ENCODE measurements at regions not wholly inside any gene's neighbourhood (a gene's known extent, or its start where the extent isn't known, plus 50 kb on each side); places are given as distances from the start of the nearest gene placed in this dataset.

DNA sequence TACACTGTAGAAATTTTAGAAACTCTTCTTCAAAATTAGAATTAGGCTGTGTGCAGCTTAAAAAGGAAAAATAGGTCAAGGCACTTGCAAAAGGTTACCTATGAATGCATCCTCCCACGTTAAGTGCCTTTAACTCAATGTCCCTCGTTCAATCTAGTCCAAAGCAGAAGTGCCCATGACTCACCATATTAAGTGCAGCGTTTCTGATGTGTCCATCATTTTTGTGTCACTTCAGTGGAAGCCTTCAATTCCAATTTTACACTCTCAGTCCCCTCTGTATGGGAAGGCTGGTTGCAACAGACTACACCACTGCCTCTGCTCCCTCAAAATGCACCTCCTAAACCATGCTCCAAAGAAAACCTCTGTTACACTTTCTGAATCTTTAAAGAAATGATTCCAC, 53.4 kb downstream of the FOXB1 start:
- DNase-seq = no peak

DNA sequence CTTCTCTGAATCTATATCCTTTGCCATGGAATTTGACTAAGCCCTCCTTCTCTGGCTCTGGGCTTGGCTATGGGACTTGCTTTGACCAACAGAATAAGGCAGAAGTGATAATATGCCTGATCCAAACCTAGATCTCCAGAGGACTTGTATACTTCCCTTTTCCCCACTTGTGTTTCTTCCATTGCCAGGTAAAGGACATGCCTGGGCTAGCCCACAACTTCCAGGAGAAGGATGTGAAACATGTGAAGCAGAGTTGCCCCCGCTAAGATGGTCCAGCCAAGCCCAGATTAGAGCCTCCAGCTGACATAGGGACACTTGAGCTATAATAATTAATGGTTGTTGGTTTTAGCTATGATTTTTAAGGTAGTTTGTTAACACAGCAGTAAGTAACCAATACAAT, 55.1 kb downstream of the FOXB1 start:
- no peak for DNase-seq

DNA sequence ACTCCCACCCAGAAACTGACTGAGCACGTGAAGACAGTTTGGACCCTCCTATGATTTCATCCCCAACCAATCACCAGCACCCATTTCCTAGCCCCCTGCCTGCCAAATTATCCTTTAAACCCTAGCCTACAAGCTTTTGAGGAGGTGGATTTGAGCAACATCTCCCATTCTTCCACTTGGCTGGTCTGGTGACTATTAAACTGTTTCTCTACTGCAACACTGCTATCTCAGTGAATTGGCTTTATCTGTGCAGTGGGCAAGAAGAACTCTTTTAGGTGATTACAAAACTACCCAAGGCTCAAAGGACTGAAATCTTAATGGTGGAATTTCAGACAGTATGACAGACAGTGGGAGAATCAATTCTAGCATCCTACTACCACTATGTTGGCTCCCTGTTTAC, 57.6 kb downstream of the FOXB1 start:
- no peak for DNase-seq

DNA sequence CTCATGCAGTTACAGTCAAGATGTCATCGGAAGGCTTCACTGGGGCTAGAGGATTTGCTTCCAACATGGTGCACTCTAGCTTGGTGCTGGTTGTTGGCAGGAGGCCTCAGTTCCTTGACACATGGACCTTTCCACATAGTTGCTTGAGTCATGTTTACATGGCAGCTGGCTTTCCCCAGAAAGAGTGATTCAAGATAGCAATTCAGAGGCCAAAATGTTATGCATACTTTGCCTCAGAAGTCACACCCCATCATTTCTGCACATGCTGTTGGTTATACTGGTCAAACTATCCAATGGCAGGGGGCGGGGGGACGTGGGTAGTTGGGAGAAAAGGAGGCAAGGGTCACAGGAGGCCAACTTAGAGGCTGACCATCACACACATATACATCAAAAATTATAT, 58.7 kb downstream of the FOXB1 start:
- no peak for DNase-seq

DNA sequence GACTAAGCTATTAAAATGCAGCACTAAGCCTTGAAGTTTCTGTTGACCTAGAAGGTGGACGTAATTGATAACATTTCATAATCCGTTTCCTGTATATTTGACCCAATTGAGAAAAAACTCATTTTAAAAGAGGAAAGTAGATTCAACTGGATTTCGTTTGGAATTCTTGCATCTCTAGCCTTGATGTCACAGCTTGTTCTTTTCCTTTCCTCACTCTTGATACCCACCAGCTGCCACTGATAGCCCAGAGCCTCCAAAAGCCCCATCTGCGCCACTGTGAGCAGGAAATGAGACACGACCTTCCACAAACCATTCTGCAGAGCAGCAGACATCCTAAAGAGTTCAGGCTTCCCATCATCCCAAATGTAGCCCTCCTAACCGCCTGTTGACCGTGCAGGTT, 61.8 kb downstream of the FOXB1 start:
- DNase-seq = no peak

DNA sequence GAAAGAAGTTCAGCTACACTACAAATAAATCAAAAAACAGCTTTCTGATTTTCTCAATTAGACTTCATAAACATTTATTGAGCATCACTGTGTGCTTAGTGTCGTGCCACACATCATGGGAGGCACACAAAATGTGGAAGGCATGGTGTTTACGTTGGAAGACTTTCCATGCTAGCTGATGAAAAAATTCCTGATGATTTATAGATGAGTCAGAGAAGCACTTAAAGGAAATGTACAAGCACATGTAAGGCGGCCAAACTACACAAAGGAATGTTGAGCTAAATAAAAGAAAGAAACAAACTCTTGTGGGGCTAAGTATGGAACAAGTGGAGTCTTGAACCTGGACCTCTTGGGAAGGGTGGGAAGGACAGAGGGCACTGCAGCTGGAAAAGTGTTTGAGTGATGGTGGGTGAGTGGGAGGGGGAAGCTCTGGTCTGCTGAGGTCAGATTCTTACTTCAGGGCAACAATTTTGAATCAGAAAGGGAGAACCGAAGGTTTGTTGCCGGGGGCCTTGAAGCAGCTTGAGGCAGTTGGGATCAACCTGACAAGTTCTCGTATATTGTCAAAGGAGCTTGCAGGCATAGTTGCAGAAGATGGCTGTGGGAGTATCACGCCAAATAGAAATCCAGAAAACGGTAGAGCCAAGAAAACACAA, 66.9 kb downstream of the FOXB1 start:
- peak; percentile 92 for DNase-seq

DNA sequence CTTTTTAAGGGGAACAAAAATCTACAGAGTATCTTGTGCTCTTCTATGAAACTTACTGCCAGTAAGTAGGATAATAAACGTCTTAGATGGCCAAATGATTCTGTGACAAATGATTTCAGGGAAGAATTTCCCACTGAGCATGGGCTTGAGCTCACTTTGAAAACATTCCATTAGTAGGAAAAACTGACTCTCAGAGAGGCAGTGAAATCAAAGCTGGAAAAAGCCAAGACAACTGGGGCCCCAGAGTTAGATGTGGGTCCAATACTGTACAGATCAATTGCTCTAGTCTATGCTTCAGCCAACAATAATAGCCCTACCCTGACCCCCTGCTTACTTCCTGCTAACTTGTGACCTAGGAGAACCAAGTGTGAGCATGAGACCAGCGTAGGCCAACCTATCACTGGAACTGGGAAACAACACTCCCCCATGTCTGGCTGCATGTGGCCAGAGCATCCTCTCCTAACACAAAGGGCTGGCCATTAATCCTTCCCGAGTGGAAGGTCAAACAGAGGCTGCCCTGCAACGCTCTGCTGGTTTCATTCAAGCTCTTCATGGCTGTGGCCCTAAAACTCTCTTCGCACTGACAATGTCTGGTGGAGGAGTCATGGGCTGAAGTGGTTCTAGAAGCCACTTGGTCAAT, 68.8 kb downstream of the FOXB1 start:
- peak; percentile 31 for DNase-seq

DNA sequence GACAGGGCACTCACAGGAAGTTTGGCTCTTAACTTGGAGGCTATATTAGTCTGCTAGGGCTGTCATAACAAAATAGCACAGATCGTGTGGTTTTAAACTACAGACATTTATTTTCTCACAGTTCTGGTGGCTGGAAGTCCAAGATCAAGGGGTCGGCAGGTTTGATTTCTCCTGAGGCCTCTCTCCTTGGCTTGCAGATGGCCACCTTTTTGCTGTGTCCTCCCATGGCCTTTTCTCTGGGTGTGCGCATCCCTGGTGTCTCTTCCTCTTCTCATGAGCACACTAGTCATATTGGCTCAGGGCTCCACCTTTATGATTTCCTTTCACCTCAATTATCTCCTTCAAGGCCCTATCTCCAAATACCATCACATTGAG, 69.3 kb downstream of the FOXB1 start:
- no peak for DNase-seq

DNA sequence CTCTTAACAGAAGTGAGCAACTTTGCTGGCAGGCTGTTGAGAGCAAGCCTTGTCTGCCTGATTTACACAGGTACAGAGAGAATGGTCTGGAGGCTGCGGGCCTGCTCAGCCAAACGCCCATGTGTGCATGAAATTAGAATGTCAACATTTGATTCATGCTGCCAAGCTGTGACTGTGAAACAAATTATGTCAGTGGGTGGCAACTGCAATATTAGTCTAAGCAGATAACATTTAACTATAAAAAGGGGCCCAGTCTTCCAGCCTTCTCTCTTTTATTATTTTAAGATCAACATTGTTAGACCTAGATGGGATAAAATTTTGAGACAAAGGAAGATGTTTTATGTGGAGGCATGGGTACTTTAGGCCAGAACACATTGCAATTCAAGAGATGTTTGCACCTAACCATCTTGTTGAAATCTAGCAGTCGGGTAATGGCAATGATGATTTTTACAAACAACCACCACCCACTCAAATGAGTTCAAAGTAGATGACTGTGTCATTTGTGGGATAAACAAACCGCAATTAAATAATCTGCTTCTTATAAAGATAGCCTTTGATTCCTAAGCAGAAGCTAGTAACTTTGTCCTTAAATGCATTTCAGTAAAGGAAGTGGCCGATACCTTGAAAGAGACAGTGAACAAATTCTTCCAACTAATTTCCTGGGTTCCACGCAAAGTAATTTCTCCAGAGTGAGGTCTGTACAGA, 70.2 kb downstream of the FOXB1 start:
- DNase-seq = peak; percentile 22

DNA sequence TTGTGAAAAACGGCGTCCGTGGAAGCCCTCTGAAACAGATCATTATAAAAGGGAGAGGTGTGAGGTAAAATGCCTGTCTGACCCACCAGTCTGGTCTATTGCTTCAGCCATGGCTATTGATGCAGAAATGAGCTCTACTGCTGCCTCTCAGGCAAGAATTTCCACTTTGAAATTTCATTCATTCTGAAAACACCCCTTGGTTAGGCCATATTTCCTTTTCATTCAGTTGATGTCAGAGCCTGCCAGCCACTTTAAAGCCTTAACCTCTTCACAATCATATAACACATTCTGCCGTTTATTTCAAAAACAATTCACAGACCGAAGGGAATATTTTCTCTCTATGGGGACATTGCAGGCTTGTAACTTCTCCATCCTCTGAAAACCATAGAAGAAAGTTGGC, 71.9 kb downstream of the FOXB1 start:
- DNase-seq = no peak

DNA sequence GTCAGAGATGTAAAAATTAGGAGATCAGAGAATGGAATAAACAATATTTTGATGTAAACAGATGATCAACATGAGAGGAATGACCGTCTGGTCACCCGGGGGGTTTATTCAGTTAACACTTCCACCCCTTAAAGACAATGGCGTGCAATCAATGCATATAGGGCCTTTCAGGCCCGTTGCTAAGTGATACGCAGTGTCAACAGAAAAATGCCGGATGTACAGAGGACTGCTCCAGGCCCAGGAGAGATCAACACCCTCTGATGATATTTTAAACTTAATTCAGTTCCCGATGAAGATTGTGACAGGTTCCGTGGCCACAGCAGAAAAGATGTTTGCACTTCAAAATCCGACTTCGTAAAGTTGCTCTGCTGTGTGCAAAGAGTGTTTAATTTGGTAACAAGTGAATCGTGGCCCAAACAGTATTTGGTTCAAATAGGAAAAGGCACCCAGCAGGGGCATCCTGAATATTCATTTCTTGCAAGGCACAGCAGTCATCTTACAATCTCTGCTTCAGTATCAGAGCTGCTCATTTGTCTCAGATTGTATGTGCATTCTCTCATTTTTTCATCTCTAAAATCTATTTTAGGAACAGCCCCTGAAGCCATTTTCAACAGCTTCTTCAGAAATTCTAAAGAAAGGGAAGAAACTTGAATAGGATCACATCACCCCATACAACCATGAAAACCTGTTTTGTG, 72.6 kb downstream of the FOXB1 start:
- DNase-seq = no peak

DNA sequence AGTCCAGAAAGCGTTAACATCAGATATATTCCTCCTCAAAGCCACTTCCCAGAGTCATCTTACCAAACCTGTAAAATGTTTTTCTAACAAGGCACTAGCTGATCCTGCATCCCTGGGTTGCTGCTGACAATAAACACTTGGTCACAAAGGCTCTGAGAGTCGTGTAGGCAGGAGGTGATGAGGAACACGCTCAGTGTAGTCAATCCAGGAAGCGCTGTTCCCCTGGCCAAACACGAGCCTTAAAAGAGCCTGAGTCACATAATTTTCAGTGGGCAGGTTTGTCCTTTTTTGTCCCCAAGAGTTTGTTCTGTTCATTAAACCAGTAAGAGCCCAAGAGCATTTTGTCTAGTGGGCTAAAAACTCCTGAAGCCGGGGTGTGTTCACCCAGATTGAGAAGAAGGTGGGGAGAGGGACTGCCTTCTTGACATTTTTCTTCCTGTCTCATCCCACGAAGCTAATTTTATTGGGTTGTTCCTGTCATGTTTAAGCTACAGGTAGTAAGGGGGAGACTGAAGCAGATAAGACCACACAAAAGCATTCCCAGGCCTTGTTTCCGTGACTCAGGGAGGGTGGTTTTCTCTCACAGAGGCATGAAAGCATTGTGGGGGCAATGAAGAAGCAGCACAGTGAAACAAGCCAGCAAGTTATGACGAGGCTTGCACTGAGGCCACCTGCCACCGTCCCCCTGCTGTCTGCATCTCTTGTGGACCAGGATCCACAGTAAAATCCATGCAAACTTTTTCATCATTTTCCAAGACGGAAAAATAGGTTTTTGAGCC, 73.7 kb downstream of the FOXB1 start:
- DNase-seq = no peak

DNA sequence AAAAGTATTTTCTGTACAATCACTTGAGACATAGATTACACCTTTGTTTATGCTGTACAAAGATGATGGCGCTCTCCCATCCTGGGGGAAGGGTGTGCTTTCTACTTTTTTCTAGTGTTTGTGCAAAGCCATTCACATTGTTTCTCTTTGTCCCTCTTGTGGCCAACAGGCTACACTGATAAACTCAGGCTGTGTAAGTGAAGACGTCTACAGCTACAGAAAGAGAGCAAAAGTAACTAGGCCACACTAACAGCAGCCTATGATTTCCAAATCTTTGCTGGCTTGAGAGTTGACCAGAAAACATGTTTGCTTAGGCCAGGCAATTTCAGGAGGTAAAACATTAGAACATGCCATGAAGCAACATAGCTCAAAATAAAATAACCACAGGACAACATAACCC, 75.1 kb downstream of the FOXB1 start:
- no peak for DNase-seq

DNA sequence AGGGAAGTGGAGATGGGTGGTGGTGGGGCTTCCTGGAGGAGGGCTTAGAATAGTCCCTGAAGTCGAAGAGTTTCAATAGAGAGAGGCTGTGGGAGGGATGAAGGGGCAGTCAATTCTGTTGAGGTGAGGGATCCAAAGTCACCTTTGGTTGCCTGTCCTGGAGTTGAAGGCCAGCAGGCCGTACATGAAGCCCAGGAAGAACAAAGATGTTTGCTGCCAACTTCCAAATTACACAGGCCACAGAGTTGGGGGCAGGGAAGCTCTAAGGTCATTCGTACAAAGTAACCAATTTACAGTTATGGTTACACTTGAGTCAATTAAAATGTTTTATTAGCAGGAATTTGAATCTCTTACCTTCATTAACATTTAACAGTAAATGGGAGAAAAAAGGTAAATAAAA, 77.9 kb downstream of the FOXB1 start:
- no peak for DNase-seq

DNA sequence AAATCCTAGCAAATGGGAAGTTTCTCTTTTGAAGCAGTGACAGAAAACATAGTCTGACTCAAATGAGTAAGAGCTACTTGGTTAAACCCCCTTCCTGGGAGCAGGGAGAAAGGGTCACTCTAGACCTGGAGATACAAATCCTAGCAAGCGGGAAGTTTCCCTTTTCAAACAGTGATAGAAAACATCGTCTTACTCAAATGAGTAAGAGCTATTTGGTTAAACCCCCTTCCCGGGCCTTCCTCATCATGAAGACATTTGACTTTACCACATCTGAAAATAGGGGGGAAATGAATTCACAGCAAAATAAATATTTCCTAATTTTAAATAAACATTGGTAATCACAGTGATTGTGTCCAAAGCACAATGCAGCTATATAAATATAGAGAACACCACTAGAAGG, 79.2 kb downstream of the FOXB1 start:
- DNase-seq = no peak

DNA sequence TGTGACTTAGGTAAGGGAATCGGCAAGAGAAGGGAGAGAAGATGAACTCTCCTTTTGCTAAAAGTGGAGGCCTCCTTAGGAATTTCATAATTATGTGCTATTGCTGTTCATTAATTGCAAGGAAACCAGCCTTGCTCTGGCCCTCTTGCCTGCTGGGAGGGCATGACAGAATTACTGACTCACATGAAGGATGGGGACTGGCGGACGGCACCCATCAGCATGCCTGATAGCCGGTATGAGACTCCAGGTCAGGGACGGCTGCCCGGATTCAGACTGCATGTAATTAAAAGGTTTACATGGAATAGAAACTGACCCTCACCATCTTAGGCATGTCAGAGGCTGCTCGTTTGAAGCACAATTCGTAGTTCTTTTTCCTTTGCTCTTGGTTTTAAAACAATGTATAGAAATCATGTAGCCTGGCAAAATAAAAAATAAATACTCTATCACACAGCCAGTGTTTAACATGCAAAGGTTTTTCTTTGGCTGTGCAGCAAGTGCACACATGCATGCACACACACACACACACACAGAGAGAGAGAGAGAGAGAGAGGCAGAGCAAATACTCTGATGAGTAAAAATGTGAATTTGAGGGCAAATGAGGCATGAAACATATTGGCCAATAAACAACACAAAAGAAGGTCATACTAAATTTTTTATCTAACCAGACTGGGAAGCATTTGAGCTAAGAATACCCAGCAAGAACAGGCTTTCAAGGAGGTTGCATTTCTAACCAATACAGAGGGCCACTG, 82.7 kb downstream of the FOXB1 start:
- DNase-seq = no peak

DNA sequence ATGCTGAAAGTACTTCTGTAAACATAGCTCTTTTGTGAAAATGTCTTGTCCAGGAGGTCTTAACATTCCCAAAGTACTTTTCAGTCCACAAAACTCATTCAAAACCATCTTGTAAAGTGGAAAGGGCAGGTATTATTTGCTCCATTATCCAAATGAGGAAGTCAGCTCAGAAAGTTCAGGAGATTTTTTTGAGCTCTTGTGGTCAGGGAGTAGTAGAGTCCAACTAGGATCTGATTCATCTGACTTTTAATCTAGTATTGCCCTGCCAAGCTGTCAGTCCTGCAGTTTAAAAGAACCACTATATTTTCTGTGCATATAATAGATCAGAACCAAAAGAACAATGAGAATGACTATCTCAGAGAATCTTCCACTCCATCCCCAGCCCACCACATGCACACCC, 83.5 kb downstream of the FOXB1 start:
- DNase-seq = no peak

DNA sequence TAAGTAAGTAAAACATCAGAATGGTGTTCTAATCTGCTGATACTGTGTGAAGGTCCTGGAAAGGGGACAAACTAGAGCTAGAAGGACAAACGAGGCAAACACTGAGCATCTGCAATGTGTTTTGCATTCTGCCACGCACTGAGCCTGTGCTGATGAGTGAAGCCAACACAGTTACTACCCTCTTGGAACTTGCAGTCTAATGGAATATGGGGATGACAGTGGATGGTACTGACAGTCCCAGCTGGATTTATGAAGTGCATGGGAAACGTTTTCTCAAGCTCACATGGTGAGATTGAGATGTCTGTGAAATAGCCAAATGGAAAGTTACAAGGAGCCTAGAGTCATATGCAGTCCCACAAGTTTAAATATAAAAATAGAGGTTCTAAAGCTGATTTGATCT, 86.6 kb downstream of the FOXB1 start:
- no peak for DNase-seq

DNA sequence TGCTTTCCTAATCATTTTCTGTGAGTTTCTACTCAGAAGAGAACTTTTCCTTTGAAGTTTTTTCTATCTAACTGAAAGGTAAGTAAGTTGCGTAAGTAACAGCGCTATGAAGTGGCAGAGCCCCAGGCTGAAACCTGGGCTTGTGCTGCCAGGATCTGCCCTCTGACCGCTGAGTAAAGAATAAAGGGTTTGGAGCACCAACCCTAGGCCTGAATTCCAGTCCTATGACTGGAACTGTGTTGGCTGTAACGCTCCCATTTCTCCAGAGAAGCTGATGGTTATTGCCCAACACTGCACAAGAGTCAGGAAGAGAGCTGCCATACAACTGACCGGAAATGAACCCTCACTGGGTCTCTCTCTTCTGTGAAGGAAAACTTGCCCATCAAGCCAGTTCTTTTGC, 87.0 kb downstream of the FOXB1 start:
- peak; percentile 70 for DNase-seq

DNA sequence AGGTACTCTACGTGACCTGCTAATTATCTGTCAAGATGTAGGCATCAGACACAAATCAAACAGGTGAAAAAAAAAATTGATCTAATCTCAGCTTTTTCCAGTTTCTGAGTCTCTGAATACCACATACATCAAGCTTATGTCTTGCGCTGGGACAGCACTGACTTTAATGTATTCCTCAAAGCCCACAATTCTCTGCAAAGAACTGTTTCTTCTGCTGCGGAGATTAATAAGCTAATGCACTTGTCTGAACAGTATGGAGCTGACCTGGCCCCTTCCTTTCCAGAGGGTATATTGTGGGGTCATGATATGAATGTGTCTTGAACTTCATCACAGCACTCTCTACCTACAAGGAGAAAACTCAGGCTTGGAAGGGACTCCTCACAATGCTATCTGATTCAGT, 87.8 kb downstream of the FOXB1 start:
- no peak for DNase-seq

DNA sequence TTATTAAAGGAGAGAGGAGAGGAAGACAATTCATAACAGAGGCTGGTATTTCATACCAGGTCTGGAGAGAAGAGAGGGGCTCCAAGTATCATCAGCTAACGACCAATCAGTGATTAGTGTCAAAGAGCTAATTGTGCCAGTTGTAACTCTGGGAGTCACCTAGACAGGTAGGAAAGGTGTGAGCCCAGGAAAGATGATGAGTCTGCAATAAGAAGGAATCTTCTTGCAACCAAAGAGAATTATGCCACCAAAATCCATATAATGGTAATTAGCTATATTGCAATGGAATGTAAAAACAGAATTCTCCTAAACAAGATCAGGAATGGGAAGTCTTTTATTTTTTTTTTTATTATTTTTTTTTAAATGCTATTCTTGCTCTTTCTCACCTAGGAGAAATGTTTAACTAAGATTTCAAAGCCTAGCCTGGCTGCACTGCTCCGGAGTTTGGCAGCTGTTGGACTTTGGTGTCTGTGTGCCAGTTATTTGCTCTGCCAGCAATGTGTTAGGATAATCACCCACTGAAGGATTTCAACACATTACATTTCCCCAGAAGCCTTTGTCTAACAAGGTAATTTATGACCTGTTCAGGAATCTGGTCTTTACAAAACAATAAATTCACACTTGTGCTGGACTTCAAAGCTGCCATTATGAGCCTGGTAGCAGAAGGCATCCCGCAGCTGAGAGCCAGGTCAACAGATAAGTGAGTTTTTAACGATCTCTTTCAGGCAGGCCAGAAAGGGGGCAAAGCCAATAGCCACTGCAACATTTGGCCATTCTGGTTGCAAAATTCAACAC, 89.4 kb downstream of the FOXB1 start:
- DNase-seq = no peak

DNA sequence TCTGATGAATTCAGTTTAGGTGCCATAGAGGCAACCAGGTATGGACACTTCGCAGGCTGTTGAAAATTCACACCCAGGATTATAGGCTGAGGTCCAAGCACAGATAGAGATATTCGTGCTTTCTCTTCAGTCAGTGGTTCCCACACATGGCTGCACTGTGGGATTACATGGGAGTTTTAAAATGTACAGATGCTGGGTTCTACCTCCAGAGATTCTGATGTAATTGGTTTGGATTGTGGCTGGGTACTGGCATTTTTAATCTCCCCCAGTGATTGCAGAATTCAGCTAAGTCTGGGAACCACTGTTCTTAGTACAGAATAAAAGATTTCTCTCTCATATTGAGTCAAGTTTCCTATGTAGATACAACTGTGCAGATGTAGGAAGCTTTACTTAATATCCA, 91.6 kb downstream of the FOXB1 start:
- DNase-seq = peak; percentile 53

Measured in fibroblast of skin of right biceps (primary cell).